HG02938 (cell line): ENCODE measurements at regions not wholly inside any gene's neighbourhood (a gene's known extent, or its start where the extent isn't known, plus 50 kb on each side); places are given as distances from the start of the nearest gene placed in this dataset.
"Not testable (repeated sequence)": the region's sequence is repeated elsewhere in the genome, so short reads cannot be mapped to it uniquely, and the experiment has no call there.

Source experiments
- ATAC-seq: cut with Tn5 transposase; IDR thresholded peaks from one replicate; pipeline ENCODE4 v1.9.1; 2021; ENCODE audit warnings: mild to moderate bottlenecking, moderate library complexity; ENCODE audit not compliant: unreplicated experiment

DNA sequence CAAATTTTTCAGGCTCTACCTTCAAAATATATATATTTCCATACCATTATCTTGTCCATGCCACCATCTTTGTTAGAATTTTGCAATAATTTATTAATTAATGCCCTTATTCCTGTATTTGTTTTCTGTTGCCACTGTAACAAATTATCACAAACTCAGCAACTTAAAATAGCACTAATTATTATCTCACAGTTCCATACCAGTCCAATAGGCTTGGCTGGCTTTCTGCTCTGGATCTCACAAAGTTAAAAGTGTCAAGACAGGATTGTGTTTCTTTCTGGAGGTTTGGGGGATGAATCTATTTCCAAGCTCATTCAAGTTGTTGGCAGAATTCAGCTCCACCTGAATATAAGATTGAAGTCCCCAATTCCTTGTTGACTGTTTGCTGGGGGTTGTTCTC is 58.6 kb upstream of the SLC38A4 start:
- no peak for ATAC-seq

- ATAC-seq = no peak
Observed at GRCh38 chr12:46886541-46887041, 60.8 kb upstream of the SLC38A4 start.

DNA sequence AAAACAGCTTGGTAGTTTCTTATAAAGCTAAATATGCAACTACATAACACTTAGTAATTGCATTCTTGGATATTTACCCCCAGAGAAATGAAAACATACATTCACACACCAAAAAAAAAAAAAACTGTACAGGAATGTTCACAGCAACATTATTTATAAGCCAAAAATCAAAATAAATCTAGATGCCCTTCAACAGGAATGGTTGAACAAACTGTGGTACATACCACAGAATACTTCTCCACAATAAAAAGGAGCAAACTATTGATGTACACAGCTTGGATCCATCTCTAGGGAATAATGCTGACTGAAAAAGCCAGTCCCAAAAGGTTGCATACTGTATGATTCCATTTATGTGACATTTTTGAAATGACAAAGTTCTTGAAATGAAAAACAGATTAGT is 62.1 kb upstream of the SLC38A4 start:
- ATAC-seq = no peak

- ATAC-seq = no peak
Observed at GRCh38 chr12:46888568-46888967, 62.8 kb upstream of the SLC38A4 start.

GRCh38 chr12:46891306-46891705 is 65.5 kb upstream of the SLC38A4 start:
- no peak for ATAC-seq

DNA sequence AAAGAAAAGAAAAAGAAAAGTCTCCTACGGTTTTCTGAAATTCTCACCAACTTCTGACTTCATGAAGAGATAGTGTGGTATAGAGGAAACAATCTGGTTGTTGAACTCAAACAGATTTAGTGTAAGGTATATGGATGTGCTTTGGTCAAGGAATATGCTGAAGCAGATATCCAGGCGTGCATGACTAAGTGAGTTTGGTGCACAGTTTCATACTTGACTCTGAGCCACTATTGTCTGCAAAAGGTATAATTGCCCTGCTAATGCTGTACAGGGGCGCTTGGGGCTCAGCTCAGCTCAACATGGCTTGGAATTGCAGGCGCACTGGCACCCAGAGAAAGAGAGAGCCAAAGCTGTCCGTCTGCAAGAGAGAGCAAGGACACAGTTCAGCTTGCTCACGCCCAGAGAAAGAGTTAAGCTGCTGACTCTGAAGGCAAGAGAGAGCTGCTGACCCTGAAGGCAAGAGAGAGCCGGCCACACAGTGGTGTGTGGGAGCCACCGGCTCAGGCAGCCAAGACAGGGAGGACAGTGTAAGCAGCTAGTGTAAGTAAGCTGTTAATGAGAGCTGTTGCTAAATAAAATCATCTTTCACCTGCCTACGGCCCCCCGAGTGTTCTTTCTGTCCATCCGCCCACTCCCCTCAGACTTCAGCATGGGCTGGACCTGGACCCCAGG is 66.4 kb upstream of the SLC38A4 start:
- ATAC-seq = no peak

GRCh38 chr12:46892887-46893286 is 67.1 kb upstream of the SLC38A4 start:
- ATAC-seq = no peak

- ATAC-seq = no peak
Observed at GRCh38 chr12:46893434-46893833, 67.6 kb upstream of the SLC38A4 start.

DNA sequence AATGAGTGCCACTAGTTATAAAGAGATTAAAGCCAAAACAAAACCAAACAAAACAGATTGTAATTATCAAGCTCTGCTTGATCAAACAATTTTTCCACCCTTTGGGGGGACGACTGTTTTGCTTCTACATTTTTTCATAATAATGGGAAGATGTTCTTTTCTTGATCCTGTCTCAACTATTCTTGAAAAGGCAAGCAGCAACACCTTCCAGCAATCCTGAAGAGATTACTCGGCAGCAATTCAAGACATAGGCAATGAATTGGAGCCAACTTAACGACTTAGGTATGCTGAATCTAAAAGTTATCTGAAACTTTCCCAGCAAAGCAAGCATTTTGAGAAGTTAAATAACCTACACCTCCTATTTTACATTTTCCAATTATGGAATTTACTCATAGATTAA is 69.9 kb upstream of the SLC38A4 start:
- no peak for ATAC-seq

- no peak for ATAC-seq
Observed at GRCh38 chr12:46896680-46897079, 70.9 kb upstream of the SLC38A4 start.

GRCh38 chr12:46898152-46898931 is 72.5 kb upstream of the SLC38A4 start:
- no peak for ATAC-seq

DNA sequence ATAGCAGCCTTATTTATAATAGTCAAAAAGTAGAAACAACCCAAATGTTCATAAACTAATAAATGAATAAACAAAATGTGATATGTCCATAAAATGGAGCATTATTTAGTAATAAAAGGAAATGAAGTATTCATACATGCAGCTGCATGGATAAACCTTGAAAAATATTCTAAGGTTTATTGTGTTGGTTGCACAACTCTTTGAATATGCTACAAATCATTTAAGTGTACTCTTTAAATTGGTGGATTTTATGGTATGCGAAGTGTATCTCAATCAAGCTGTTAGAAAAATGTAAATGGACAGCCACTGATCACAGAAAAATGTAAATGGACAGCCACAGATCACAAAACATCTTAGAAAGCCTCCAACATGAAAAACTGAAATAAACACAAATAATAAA is 73.2 kb upstream of the SLC38A4 start:
- ATAC-seq = no peak

DNA sequence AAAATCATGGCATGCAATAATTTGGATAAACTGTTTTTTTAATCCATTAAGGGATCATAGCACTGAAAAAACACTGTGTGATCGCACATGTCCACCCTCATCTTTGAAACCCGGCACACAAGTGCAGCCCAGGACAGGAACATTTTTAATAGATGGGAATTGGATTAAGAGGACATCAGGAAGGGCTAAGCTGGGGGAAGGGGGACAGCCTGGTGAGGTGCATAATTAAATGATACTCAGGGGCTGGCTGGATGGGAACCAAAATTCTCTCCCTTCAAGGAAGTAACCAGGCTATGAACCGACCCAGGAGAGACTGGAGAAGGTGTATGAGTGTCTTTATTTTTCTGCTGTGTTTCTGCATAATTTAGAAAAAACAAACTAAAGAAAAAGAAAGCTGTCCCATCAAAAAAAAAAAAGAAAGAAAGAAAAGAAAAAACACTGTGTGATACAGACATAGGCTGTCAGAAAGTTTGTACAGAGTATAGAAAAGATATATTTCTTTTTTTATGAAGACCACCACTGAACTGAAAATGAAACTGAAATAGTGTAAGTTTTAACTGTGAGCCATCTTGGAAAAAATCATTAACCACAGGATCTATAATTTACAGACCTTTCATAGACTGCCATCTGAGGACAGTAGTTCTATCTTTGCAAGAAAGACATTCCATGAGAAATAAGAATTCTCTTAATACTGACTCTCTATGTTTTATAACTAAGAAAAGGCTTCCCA is 75.1 kb upstream of the SLC38A4 start:
- no peak for ATAC-seq

GRCh38 chr12:46901464-46902205 is 75.8 kb upstream of the SLC38A4 start:
- ATAC-seq = no peak

- no peak for ATAC-seq
Observed at GRCh38 chr12:46903058-46903457, 77.3 kb upstream of the SLC38A4 start.

GRCh38 chr12:46904406-46905238 is 78.8 kb upstream of the SLC38A4 start:
- ATAC-seq = no peak

- not testable (repeated sequence) for ATAC-seq
Observed at GRCh38 chr12:46905239-46905627, 79.4 kb upstream of the SLC38A4 start.

DNA sequence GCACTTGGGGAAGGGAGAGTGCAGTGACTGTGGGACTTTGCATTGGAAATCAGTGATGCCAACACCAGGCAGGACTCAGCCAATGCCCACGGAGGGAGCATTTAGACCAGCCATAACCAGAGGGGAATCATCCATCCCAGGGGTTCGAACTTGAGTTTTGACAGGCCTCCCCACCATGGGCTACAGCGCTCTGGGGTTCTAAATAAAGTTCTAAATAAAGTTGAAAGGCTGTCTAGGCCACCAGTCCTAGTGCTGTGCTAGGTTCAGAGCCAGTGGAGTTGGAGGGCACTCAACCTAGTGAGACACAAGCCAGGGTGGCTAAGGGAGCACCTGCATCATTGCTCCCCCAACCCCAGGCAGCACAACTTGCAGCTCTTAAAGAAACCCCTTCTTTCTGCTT is 82.0 kb upstream of the SLC38A4 start:
- ATAC-seq = no peak

GRCh38 chr12:46908236-46908935 is 82.6 kb upstream of the SLC38A4 start:
- ATAC-seq = no peak
